Transverse colon (tissue), 1 donor: ENCODE measurements at regions not wholly inside any gene's neighbourhood (a gene's known extent, or its start where the extent isn't known, plus 50 kb on each side); places are given as distances from the start of the nearest gene placed in this dataset.

Experiments
- EP300 ChIP-seq: sonication (generic); formaldehyde crosslinking; IDR thresholded peaks from one replicate; pipeline ENCODE4 v1.6.1; 2017; ENCODE audit warnings: antibody characterized with exemption, low read depth
- POLR2A ChIP-seq: fragments of 450-650 bp; IDR thresholded peaks from one replicate; pipeline ENCODE4 v1.6.1; 2016; ENCODE audit warnings: antibody characterized with exemption, mild to moderate bottlenecking, moderate library complexity

DNA sequence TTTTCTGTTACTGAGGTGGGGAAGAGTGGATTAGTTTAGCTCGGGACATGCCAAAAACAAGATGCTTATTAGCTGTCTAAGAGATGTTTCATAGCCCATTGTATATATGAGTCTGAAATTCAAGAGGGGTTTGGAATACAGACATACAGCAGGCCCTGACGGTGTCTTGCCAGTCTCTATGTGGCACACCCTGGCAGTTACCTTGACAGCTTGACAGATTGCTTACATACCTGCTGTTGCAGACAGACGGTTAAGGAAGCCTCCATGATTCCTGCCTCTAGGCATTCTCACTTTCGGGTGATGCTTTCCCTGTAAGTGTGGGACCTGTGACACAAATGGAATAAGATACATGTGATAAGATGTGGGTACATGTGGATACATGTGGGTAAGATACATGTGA lies 95.0 kb downstream of the QRSL1 start:
- TF ChIP-seq POLR2A = no peak
- no peak for TF ChIP-seq EP300
